Fibroblast of skin of right quadriceps (primary cell): ENCODE measurements at regions not wholly inside any gene's neighbourhood (a gene's known extent, or its start where the extent isn't known, plus 50 kb on each side); places are given as distances from the start of the nearest gene placed in this dataset.
"Not testable (repeated sequence)": the region's sequence is repeated elsewhere in the genome, so short reads cannot be mapped to it uniquely, and the experiment has no call there.

Experiments
- DNase-seq: peaks from one replicate; pipeline ENCODE4 v3.0.0-alpha.2; 2013

GRCh38 chr7:93830141-93830925 lies 60.2 kb downstream of the TFPI2 start:
- DNase-seq, result no peak

DNA sequence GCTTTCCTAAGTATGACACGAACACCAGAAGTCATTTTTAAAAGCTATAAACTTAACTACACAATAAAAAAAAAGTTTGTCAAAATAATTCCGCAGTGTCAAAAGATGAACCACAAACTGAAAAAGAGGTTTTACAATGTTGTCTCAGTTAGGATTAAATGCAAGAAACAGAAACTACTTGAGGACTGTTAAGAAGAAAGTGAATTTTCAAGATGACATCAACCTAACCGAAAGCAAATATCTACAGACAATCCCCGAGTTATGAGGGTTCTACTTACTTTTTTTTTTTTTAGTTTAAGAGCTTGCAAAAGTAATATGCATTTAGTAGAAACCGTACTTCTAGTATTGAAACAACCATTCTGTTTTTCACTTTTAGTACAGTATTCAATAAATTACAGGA lies 62.3 kb downstream of the TFPI2 start:
- DNase-seq, result no peak

DNA sequence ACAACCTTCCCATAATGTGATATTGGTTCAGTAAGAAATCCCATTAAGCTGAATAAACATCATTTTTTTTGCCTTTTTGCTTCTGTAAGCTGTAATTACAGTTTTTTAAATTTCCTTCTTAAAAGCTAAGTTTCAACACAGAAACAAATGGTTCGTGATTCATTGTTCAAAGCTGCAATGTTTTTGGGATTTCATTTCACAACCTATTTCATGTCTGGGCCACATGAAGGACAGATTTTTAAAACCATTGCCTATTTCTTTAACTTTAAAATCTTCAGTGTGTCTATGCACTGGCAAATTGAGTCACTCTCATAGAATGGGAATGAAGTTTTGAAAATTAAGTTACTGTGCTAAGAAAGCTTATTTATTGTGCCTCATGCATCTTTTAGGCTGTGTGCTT lies 66.9 kb downstream of the TFPI2 start:
- DNase-seq, result no peak

- DNase-seq, result no peak
Observed at GRCh38 chr7:93821463-93821862, 69.1 kb downstream of the TFPI2 start.

DNA sequence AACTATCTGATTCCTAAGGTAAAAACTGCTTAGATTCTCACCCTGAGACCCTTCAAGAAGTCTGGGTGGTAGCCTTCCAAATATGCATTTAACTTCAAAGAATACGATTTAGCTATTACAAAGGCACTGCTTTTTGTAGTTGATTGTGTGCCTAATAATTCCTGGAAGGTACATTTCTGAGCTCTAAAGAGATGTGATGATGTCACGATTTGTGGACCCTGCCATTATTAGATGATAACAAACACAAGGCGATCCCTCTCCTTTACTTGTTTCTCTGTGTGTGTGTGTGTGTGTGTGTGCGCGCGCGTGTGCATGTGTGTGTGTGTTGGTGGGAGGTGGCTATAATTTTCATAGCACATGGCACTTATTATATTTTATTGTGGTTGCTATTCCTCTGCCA lies 70.9 kb downstream of the TFPI2 start:
- no peak for DNase-seq

GRCh38 chr7:93817526-93817925 lies 73.0 kb downstream of the TFPI2 start:
- DNase-seq, result no peak

DNA sequence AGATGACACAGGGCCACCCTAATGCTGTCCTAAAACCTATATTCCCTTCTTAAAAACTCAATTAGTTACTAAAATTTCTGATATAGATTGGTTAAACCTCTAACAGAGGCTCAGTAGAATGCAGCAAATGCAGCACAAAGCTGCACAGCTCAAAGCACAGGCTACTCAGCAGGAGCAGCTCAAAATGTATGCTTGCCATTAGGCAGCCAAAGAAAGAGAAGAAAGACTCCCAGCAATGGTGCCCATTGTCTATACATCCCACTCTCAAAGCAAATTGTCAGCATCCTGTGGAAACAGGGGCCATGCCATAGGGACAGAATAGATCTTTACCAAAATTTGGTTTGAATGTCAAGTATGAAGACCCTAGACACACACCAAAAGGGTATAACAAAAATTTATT lies 73.5 kb downstream of the TFPI2 start:
- DNase-seq, result no peak

GRCh38 chr7:93813514-93813913 lies 77.0 kb downstream of the TFPI2 start:
- no peak for DNase-seq

GRCh38 chr7:93812061-93812460 lies 78.5 kb downstream of the TFPI2 start:
- DNase-seq, result no peak

GRCh38 chr7:93811198-93811597 lies 79.4 kb downstream of the TFPI2 start:
- DNase-seq, result no peak

GRCh38 chr7:93810561-93810960 lies 80.0 kb downstream of the TFPI2 start:
- DNase-seq, result no peak

DNA sequence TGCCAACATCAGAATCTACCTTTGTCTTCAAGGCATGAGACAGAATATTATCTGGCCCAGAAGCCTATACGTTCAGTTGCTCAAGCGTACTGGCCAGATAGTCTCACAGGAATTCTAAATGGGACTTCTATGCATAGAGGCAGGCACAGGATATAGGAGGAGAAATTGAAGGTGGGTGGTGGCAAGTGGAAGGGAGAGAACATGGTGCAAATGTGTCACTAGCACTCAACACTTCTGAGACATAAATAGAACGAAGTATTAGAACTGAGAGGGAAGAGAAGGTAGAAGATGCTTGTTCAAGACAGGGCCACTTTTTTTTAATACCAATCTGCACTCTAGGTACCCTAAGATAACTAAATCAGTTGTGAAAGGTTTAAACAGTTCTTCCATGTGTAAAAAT lies 85.8 kb downstream of the TFPI2 start:
- DNase-seq, result no peak

DNA sequence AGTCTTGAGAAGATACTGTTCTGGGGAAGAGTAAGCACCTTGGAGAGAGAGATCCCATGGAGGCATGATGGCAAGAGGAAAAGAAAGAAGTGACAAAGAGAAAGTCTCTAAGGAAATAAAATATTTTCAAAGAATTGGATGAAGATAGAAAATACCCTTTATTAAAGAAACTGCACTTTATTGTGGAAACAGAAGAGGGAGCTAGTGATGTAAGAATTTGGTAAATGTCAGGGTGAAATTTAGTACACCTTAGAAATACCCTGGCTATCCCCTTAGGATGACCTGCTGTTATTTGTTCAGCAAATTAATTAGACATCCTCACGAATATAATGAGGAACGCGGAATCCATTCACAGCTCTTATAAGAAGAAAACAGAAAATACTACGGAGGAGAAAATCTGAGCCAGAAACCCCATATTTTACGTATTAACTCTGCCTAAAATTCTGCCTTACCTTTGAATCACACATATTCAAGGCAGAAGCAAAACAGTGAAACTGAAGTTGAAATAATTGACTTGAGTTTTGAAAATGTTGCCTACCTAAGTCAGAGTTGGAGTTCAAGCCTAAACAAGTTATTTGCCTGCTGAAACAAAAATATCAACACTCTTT lies 90.7 kb downstream of the TFPI2 start:
- peak; percentile 5 for DNase-seq

- not testable (repeated sequence) for DNase-seq
Observed at GRCh38 chr7:93793084-93793697, 97.4 kb downstream of the TFPI2 start.

- DNase-seq, result peak; percentile 6
Observed at GRCh38 chr7:93779115-93779514, 111.4 kb downstream of the TFPI2 start.

DNA sequence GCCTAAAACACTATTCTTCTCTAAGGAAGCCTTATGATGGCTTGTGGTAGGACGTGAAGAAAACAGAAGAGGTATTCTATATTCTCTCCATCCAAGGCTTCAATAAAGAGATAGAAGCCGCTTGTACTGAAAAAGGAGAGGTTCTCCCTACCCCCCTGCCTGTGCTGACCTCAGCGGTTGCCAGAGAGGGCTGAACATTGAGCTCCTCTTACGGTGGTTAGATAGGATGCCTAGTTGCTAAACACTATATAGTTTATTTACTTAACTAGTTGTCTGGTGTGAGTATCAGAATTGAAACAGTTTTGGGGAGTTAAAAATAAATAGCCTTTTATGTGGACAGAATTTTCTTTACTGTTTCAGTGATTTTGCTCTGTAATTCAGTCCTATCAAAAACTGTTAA lies 112.2 kb downstream of the TFPI2 start:
- DNase-seq, result no peak

DNA sequence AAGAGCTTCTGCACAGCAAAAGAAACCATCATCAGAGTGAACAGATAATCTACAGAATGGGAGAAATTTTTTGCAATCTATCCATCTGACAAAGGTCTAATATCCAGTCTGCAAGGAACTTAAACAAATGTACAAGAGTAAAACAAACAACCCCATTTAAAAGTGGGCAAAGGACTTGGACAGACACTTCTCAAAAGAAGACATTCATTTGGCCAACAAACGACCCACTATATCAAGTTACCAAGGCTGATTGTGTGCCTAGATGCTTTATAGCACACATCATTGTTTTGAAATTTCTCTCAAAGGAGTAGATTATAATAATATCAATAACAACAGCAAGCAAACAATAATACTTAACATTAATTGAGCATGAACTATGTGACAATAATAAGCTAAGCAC lies 117.1 kb downstream of the TFPI2 start:
- DNase-seq, result no peak

DNA sequence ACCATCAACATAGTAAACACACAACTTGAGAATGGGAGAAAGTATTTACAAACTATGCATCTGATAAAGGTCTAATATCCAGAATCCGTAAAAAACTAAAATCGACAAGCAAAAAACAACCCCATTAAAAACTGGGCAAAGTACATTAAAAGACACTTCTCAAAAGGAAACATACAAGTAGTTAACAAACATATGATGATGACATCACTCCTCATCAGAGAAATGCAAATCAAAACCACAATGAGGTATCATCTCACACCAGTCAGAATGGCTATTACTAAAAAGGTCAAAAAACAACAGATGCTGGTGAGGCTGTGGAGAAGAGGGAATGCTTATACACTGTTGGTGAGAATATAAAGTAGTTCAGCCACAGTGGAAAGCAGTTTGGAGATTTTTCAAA lies 125.1 kb downstream of the TFPI2 start:
- DNase-seq, result no peak

DNA sequence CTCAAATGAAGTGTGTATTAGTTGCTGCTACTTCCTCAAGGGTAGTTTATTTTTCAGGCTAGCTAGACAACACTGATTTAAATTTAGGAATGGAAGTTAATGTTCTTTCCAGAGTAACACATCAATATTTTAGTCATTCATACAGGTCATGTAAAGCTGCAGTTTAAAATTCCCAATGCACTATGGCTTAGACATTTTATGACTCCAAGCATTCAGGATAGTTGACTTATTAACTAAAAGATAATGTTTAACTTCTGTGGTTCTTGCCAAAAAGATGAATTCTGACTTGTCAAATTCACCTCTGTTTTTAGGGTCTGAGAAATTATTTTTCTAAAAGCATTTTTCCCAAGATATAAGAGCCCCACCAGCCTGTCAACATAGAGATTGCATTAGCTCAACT lies 131.9 kb downstream of the TFPI2 start:
- no peak for DNase-seq

DNA sequence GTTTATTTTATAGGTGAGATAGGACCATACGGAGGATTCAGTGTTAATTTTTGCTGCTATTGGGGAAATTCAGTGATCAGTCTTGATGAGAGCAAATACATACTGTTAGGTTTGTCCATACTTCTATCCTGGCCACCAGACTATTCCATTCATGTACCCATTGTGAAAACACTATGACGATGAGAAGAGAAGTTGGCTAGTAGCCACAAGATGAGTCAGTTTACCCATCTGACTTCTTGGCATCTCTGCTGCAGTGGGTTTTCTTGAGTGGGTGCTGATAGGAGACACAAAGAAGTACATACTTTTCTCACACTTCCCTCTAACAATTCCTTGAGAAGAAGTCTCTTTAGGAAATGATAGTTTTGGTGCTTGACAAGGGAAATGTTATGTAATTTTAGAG lies 133.1 kb downstream of the TFPI2 start:
- no peak for DNase-seq

DNA sequence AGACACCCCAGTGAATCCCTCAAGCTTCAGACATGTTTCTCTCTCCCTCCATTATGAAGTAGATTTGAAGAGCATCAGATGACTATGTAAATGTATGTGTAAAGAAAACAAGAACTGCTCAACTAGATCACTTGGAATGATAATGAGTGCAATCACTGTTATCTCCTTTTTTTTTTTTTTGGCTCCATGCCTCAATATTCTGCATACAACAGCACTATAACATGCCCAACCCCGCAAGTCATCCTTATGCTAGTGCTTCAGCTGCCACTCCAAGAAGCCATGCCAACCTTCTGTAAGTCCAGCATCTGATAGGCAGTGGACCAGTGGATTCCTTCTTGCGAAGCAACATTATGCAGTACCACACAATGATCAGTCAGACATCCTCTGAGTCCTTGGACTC lies 133.7 kb downstream of the TFPI2 start:
- no peak for DNase-seq

DNA sequence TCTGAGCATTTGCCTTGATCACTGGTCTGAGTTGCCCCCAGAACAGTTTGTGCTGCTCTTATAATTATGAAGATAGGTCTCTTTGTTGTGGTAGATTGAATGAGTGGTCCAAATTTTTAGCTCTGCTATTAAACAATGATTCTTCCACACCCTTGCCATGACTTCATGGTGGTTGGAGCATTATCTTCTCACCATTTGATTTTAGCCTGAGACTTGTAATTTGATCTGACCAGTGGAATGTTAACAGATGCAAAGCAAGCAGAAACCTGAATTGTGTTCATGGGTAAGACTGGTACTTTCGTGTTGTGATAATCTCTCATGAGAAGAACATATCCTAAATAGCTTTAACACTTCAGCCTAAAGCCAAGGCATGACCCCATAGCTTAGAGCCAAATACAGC lies 139.1 kb downstream of the TFPI2 start:
- no peak for DNase-seq

DNA sequence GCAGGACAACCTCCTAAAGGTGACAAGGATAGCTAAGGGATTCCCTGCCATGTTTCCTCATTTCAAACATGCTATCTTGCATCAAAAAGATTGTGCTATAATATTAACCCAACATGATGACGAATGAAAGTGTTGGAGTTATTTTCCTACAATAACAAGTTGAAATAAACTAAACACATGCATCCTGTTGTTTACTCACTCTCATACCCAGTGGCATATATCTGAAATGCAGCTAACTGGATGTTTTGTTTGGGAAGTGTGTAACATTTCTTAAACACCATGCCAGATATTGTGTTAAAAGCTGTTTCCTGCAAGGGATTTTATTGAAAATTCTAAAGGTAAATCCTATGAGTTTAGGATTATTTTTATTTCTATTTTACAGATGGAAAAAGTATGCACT lies 139.6 kb downstream of the TFPI2 start:
- no peak for DNase-seq

- DNase-seq, result peak; percentile 9
Observed at GRCh38 chr7:93747019-93747418, 143.5 kb downstream of the TFPI2 start.

DNA sequence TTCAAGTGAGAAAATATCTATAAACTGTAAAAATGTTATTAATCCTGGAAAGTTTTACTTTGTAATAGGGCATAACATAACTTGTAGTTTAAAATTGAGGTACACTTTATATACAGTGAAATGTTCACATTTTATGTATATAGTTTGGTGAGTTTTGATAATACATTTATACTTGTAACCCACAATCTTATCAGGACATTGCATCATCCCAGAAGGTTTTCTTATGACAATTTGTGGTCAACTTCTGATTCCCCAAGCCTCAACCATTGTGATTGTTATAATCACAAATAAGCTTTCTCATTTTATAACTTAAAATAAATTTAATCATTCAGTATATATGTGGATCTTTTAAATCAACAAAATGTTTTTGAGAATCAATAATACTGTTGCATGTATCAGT lies 151.1 kb downstream of the TFPI2 start:
- DNase-seq, result no peak
